ENCODE measurements at regions not wholly inside any gene's neighbourhood (a gene's known extent, or its start where the extent isn't known, plus 50 kb on each side); places are given as distances from the start of the nearest gene placed in this dataset.

DNA sequence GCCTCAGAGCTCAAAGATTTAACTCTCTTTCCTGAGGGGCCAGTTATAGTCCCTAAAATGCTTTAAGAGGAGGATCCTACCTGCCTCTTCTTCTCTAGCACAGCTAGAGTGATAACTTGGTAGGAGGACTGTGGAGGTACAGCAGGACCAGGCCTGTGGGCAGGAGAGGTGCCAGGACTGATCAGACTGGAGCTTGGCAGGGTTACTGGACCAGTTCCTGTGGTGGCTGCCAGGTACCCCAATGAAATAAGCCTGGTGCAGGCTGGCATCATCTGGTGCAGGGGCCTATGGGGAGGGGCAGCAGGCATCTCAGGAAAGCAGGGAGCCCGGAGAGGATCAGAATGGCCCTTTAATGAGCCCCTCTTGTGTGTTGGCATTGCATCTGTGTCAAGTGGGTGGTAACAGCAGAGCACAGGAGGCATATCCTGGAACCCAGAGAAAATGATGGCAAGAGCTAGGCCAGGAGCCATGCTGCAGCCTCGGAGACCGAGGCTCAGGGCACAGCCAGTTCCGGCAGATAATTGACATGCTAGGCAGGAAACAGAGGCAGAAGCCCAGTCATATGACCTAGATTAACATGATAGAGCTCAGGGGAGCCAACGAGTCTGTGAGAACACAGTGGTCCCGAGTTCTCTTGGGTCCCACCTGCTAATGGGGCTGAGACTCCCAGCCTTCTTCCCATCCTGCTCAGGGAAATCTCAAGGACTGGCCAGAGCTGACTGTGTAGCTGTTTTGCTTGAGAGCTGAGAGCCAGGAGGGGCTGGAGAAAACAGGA is 187.5 kb upstream of the ZBED5 start:
- TF ChIP-seq EP300 (IDR thresholded peaks at IDR 0.05; ENCODE audit: borderline replicate concordance) (no peak), USF1 (IDR thresholded peaks at IDR 0.05) (no peak), YY1 (IDR thresholded peaks at IDR 0.05; ENCODE audit: low read depth) (no peak), NFIC (IDR thresholded peaks at IDR 0.05) (no peak), TEAD4 (IDR thresholded peaks at IDR 0.05) (no peak), REST (IDR thresholded peaks at IDR 0.05; ENCODE audit: low read depth) (no peak), ZBTB7A (IDR thresholded peaks at IDR 0.05; ENCODE audit: low read depth) (no peak), CEBPB (IDR thresholded peaks at IDR 0.05) (no peak), CREB1 (IDR thresholded peaks at IDR 0.05; ENCODE audit: low read depth) (no peak), RAD21 (IDR thresholded peaks at IDR 0.05; ENCODE audit: low read depth) (no peak), TAF1 (IDR thresholded peaks at IDR 0.05; ENCODE audit: low read depth) (no peak)
- TF ChIP-seq, protein P1, sequence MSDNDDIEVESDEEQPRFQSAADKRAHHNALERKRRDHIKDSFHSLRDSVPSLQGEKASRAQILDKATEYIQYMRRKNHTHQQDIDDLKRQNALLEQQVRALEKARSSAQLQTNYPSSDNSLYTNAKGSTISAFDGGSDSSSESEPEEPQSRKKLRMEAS (IDR thresholded peaks at IDR 0.05) = no peak

Data from Ishikawa (cell line).